HG02642 (cell line): ENCODE measurements at regions not wholly inside any gene's neighbourhood (a gene's known extent, or its start where the extent isn't known, plus 50 kb on each side); places are given as distances from the start of the nearest gene placed in this dataset.
"Not testable (repeated sequence)": the region's sequence is repeated elsewhere in the genome, so short reads cannot be mapped to it uniquely, and the experiment has no call there.

Source experiments
- ATAC-seq: cut with Tn5 transposase; IDR thresholded peaks from one replicate; pipeline ENCODE4 v1.9.1; 2021; ENCODE audit warnings: mild to moderate bottlenecking; ENCODE audit not compliant: unreplicated experiment, poor library complexity

GRCh38 chr15:81940467-81941451 is 105.1 kb downstream of the MEX3B start:
- no peak for ATAC-seq

DNA sequence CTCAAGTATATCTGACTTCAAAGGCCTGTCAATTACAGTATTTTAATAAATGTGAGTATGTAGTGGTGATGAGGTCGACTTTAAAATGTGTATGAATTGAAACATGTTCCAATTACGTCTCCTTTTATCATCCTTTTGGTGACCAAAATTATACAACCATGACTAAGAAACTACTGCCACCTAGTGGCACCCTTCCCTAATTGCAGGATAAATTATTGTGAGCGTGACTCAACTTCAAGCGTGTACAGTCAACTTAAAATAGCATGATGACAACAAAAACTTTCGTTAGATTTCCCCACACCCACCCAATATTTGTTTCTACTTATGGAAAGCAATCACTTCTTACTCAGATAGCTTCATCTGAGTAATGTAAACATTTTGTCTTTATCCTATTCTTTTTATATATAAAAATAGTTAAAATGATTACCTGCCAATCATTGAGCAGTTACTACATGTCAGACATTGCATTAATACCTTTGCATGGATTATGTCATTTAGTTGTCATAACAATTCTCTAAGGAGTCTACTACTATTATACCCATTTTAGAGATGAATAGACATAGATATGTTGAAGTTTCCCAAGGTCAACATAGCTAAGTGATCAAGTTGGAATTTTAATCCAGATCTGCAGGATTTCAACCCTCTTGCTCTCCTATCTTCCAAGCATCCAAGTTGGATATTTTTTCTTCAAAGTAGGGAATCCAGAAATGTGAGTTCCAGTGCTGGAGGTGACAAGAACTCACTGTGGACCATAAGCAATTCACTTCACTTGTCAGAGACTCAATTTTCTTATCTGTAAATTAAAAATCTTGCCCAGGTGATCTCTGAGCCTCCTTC is 106.0 kb downstream of the MEX3B start:
- no peak for ATAC-seq

- ATAC-seq: no peak
Measured at GRCh38 chr15:81937189-81937588, 108.6 kb downstream of the MEX3B start.

DNA sequence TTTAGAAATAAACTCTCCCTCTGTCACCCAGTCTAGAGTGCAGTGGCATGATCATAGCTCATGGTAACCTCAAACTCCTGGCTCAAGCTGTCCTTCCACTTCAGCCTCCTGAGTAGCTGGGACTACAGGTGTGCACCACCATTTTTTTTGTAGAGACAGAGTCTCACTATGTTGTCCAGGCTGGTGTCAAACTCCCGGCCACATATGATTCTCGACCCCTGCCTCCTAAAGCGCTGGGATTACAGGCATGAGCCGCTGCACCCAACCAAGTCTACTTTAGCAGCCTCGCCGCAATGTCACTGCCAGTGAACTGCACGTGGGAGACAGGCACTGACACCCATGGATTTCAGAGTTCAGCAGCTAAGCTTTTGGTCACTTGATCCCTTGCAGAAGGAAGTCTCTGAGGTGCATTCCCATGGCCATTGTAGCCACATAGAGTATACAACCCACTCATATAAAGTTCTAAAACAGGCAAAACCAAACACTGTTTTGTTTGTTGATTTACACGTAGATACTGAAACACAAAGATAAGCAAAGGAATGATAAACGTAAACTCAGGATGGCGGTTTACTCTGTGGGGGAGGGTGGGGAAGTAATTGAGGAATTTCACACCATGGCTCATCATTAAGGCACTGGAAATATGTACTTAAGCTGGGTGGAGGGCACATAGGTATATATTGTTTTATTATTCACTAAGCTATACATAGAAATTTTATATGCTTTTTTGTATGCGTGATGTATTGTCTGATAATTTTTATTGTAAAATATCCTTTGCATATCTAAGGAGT is 115.0 kb downstream of the MEX3B start:
- ATAC-seq: no peak

DNA sequence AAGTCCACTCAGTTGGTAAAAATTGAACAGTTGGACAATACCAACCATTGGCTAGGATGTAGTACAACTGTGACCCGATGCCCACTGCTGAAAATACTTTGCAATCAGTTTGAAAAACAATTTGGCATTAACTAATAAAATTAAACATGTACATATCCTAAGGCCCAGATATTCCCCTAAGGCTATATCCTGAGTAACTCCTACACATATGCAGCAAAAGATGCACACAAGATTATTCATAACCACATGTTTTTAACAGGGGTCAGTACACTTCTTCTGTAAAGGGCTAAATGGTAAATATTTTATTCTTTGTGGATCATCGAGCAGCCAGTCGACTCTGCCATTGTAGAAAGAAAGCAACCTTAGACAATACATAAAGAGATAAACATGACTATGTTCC is 116.3 kb downstream of the MEX3B start:
- no peak for ATAC-seq

DNA sequence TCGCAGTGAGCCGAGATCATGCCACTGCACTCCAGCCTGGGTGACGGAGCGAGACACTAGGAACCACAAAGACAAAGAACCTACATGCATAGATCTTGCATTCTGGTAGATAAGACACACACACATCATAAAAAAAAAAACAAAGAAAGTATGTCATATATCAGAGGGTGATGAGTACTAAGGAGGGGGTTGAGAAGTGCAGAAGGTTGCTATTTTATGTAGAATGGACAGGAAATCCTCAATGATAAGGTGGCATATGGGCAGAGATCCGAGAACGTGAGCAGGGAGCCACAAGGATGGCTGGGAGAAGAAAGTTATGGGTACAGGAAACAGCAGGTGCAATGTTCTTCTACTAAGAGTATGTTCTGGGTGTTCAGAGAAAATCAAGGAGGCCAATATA is 118.8 kb downstream of the MEX3B start:
- no peak for ATAC-seq

DNA sequence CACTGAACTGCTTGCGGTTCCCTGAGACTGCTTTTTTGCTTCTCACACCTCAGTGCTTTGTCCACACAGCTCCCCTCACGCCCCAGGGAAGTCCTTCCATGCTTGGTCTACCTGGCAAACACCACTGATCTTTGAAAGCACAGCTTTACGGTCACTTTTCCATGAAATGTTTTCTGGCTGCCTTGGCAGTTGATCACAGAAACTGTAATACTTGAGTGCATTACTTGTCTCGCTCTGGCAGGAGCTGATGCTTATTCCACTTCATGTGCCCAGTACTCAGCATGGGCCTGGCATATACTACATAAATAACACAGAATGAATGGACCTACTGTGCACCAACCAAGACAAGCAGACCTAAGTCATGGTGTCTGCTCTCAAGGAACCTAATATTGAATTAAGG is 121.1 kb downstream of the MEX3B start:
- no peak for ATAC-seq

DNA sequence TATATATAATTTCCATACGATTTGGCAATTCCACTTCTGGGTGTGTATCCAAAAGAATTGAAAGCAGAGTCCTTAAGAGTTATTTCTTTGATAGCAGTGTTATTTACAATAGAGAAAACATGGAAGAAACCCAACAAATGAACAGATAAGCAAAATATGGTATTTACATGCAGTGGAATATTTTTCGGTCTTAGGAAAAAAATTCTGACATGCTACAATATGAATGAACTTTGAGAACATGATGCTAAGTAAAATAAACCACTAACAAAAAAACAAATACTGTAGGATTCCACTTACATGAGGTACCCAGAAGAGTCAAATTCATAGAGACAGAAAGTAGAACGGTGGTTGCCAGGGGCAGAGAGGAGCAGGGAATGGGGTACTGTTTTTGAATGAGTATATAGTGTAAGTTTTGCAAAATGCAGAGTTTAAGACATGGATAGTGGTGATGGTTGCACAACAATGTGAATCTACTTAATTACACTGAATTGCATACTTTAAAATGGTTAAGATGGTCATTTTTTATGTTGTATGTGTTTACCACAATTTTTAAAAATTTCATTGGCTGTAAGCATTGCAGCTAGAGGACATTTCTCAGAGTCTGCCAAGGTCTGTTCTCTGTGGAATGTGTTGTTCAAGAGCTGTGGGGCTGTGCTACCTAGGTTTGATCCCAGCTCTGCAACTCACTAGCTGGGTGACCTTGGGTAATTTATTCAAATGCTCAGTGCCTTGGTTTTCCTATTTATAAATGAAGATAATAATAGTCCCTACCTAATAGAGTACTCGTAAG is 122.1 kb downstream of the MEX3B start:
- no peak for ATAC-seq

DNA sequence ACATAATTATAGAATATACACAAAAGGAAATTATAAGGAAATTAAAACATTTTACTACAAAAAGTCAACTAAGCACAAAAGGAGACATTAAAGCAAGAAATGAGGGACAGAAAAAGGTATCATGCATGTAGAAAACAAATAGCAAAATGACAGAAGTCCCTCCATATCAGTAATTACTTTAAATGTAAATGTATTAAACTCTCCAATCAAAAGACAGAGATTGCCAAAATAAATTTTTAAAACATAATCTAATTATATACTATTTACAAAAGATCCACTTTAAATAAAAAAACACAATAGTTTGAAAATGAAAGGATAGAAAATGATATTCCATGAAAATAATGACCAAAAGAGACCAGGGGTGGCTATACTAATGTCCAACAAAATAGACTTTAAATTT is 123.7 kb downstream of the MEX3B start:
- no peak for ATAC-seq

- ATAC-seq: no peak
Measured at GRCh38 chr15:81921163-81921562, 124.7 kb downstream of the MEX3B start.

DNA sequence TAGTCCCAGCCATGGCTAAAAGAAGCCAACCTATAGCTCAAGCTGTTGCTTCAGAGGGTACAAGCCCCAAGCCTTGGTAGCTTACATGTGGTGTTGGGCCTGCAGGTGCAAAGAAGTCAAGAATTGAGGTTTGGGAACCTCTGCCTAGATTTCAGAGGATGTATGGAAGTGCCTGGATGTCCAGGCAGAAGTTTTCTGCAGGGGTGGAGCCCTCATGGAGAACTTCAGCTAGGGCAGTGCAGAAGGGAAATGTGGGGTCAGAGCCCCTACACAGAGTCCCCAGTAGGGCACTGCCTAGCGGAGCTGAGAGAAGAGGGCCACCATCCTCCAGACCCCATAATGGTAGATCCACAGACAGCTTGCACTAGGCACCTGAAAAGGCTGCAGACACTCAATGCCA is 127.1 kb downstream of the MEX3B start:
- ATAC-seq: not testable (repeated sequence)

DNA sequence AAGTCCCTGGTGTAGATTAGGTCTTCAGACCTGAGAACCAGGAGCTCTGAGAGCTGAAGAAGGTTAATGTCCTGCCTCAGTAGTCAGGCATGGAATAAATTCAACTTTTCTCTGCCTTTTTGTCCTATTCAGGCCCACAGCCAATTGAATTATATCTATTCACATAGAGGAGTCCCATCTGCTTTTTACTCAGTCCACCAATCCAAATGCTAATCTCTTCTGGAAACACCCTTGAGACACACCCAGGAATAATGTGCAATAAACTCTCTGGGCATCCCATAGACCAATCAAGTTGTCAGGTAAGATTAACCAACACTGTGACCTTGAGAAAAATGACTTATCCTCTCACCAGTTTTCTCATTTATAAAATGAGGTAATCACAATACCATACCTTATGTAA is 129.4 kb downstream of the MEX3B start:
- ATAC-seq: no peak

DNA sequence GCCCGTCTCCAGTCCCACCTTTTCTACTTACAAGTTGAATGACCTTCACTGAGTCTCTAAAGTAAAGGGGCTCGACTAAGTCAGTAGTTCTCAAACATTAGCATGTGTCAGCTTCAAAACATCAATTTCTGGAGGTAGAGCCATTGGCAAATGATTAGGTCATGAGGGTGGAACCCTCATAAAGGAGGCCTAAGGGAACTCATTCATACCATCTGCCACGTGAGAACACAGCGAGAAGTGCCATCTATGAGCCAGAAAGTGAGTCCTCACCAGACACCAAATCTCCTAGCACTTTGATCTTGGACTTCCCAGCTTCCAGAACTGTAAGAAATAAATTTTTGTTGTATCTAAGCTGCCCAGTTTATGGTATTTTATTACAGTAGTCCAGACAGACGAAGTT is 129.8 kb downstream of the MEX3B start:
- no peak for ATAC-seq

- no peak for ATAC-seq
Measured at GRCh38 chr15:81914734-81915256, 131.0 kb downstream of the MEX3B start.

- ATAC-seq: no peak
Measured at GRCh38 chr15:81914333-81914732, 131.5 kb downstream of the MEX3B start.

- ATAC-seq: no peak
Measured at GRCh38 chr15:81911022-81911971, 134.5 kb downstream of the MEX3B start.

- ATAC-seq: no peak
Measured at GRCh38 chr15:81910355-81911021, 135.3 kb downstream of the MEX3B start.

DNA sequence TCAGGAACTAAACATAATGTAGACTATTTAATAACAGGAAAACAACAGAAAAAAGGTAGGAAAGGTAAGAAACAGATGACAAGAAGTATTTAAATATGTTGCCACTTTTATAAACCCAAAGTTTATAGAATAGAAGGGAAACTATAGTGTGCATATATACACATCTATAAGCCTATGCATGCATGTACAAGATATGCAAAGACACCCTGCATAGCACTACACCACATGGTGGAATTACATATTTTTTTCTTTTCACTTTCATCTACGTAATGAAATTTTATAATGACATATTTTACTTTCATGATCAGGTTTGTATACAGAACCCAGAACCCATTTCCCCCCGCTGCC is 136.8 kb downstream of the MEX3B start:
- ATAC-seq: no peak
